ENCODE measurements at regions not wholly inside any gene's neighbourhood (a gene's known extent, or its start where the extent isn't known, plus 50 kb on each side); places are given as distances from the start of the nearest gene placed in this dataset.

DNA sequence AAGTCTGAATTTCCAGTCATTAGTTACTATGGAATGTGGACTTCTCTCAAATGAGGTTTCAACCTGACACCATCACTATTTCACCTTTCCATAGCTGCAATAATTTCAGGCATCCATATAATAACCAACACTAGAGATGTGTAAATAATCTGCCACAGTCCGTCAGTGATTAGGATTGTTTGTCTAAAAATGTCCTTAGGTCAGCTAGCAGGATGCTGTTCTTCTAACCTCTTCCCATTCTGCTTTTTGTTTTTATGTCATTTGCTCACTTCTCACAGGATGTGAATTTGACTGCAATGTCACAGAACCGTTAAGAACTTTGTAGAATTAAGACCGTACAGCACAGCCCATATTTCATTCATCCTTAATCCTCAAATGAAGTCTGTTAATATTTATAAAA, 166.4 kb upstream of the RASA1 start:
- TF ChIP-seq, protein P1, sequence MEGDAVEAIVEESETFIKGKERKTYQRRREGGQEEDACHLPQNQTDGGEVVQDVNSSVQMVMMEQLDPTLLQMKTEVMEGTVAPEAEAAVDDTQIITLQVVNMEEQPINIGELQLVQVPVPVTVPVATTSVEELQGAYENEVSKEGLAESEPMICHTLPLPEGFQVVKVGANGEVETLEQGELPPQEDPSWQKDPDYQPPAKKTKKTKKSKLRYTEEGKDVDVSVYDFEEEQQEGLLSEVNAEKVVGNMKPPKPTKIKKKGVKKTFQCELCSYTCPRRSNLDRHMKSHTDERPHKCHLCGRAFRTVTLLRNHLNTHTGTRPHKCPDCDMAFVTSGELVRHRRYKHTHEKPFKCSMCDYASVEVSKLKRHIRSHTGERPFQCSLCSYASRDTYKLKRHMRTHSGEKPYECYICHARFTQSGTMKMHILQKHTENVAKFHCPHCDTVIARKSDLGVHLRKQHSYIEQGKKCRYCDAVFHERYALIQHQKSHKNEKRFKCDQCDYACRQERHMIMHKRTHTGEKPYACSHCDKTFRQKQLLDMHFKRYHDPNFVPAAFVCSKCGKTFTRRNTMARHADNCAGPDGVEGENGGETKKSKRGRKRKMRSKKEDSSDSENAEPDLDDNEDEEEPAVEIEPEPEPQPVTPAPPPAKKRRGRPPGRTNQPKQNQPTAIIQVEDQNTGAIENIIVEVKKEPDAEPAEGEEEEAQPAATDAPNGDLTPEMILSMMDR (optimal IDR thresholded peaks at IDR 0.05 in 1 of 3, IDR thresholded peaks at IDR 0.05 in 1 of 3, conservative IDR thresholded peaks at IDR 0.05 in 1 of 3; ENCODE audit: extremely low read depth in 1 of 3, insufficient read depth in 2 of 3, low read length in 3 of 3) = no peak
- no peak for TF ChIP-seq EZH2 (IDR thresholded peaks at IDR 0.05; ENCODE audit: low read length)
